CD8-positive, alpha-beta memory T cell (primary cell): ENCODE measurements at regions not wholly inside any gene's neighbourhood (a gene's known extent, or its start where the extent isn't known, plus 50 kb on each side); places are given as distances from the start of the nearest gene placed in this dataset.

ENCODE experiments used
- CTCF ChIA-PET: fragments of 350-600 bp; sonication (Branson Sonifier 250); formaldehyde crosslinking; loops from one replicate; lab custom pipeline; 2021; ENCODE audit warnings: antibody characterized with exemption; lab: Charles Lee
- POLR2A ChIA-PET: fragments of 350-600 bp; sonication (Branson Sonifier 250); formaldehyde crosslinking; loops from one replicate; lab custom pipeline; 2021; ENCODE audit warnings: antibody characterized with exemption; lab: Charles Lee
- DNase-seq, 5 donors: peaks; one replicate each; pipeline versions ENCODE4 v3.0.0 to v3.0.0-alpha.2; 2020 to 2022; ENCODE audit warnings: mixed read lengths in 1 of 5
- H3K27ac ChIP-seq: one replicate; pipeline ENCODE4 v1.7.0; 2013; ENCODE audit warnings: low read depth, mild to moderate bottlenecking, low read length, moderate library complexity
- H3K27me3 ChIP-seq: 2 replicates; pipeline ENCODE4 v1.7.0; 2013; ENCODE audit warnings: low read length, mild to moderate bottlenecking; ENCODE audit not compliant: insufficient read depth, poor library complexity, severe bottlenecking
- H3K36me3 ChIP-seq: 2 replicates; pipeline ENCODE4 v1.7.0; 2013; ENCODE audit warnings: mild to moderate bottlenecking, low read length, moderate library complexity; ENCODE audit not compliant: insufficient read depth
- H3K4me1 ChIP-seq: 2 replicates; pipeline ENCODE4 v1.7.0; 2013; ENCODE audit warnings: mild to moderate bottlenecking, low read length, moderate library complexity; ENCODE audit not compliant: insufficient read depth
- H3K4me3 ChIP-seq: 2 replicates; pipeline ENCODE4 v1.7.0; 2013; ENCODE audit warnings: mild to moderate bottlenecking, low read length
- H3K9me3 ChIP-seq: 2 replicates; pipeline ENCODE4 v1.7.0; 2013; ENCODE audit warnings: mild to moderate bottlenecking, low read length
- H3K27ac Mint-ChIP-seq, 8 donors: one replicate each; pipeline ENCODE4 v1.8.0; 2020 to 2021; ENCODE audit warnings: mixed read lengths in 8 of 8, mild to moderate bottlenecking in 6 of 8, inconsistent platforms in 3 of 8, moderate library complexity in 3 of 8
- H3K27me3 Mint-ChIP-seq, 2 donors: one replicate each; pipeline ENCODE4 v1.8.0; 2020 to 2021; ENCODE audit warnings: mixed read lengths in 2 of 2, mild to moderate bottlenecking in 1 of 2, moderate library complexity in 1 of 2
- H3K36me3 Mint-ChIP-seq, 3 donors: one replicate each; pipeline ENCODE4 v1.8.0; 2020 to 2021; ENCODE audit warnings: mixed read lengths in 3 of 3, inconsistent platforms in 1 of 3, mild to moderate bottlenecking in 1 of 3
- H3K4me1 Mint-ChIP-seq, 3 donors: one replicate each; pipeline ENCODE4 v1.8.0; 2020 to 2021; ENCODE audit warnings: mixed read lengths in 3 of 3, inconsistent platforms in 1 of 3, mild to moderate bottlenecking in 1 of 3
- H3K4me3 Mint-ChIP-seq, 7 donors: one replicate each; pipeline ENCODE4 v1.8.0; 2020 to 2021; ENCODE audit warnings: mixed read lengths in 7 of 7, mild to moderate bottlenecking in 6 of 7, moderate library complexity in 4 of 7, inconsistent platforms in 2 of 7
- H3K9me3 Mint-ChIP-seq, 5 donors: one replicate each; pipeline ENCODE4 v1.8.0; 2020 to 2022; ENCODE audit warnings: mixed read lengths in 5 of 5, mild to moderate bottlenecking in 3 of 5, moderate library complexity in 2 of 5, inconsistent platforms in 1 of 5

GRCh38 chr13:73835138-73835721 is 299.0 kb downstream of the KLF12 start:
- peaks cover 46% of the 10 kb centered on the region for H3K4me1 ChIP-seq
- H3K9me3 ChIP-seq = no peaks in the 10 kb centered on the region
- peaks cover 47 to 65% (median 61%) of the 10 kb centered on the region in 3 donors for H3K4me1 Mint-ChIP-seq
- H3K27ac Mint-ChIP-seq = no peak overlapping the region
- no peak overlapping the region for H3K4me3 Mint-ChIP-seq
- H3K9me3 Mint-ChIP-seq = no peaks in the 10 kb centered on the region
- no peaks in the 10 kb centered on the region for H3K27me3 Mint-ChIP-seq
- H3K36me3 ChIP-seq = no peaks in the 10 kb centered on the region
- peak in 2 of 5 donors; percentile 35 to 45 for DNase-seq
- ChIA-PET CTCF (interaction anchor here (0.7 to 2.8 kb wide), 8 partner anchors 21 to 1385 kb away, joined by 3 to 20 read pairs (median 3); no protein-coding TSS in a partner anchor), POLR2A (no interaction called here)
- peaks cover 0 to 16% (median 6%) of the 10 kb centered on the region in 3 donors for H3K36me3 Mint-ChIP-seq
- no peaks in the 10 kb centered on the region for H3K27me3 ChIP-seq
- H3K27ac ChIP-seq = no peak overlapping the region
- H3K4me3 ChIP-seq = no peak overlapping the region

- peaks cover 50 to 69% (median 66%) of the 10 kb centered on the region in 3 donors for H3K4me1 Mint-ChIP-seq
Measured at GRCh38 chr13:73833325-73834070, 300.7 kb downstream of the KLF12 start.

GRCh38 chr13:73832825-73833224 is 301.4 kb downstream of the KLF12 start:
- no peak overlapping the region for H3K4me3 Mint-ChIP-seq
- H3K9me3 Mint-ChIP-seq = no peaks in the 10 kb centered on the region
- Histone ChIP-seq H3K27me3 (no peaks in the 10 kb centered on the region), H3K4me1 (peaks cover 39% of the 10 kb centered on the region), H3K4me3 (no peak overlapping the region), H3K36me3 (no peaks in the 10 kb centered on the region), H3K9me3 (no peaks in the 10 kb centered on the region), H3K27ac (no peak overlapping the region)
- no peak overlapping the region for H3K27ac Mint-ChIP-seq
- no peak for DNase-seq
- peaks cover 51 to 70% (median 69%) of the 10 kb centered on the region in 3 donors for H3K4me1 Mint-ChIP-seq
- H3K36me3 Mint-ChIP-seq = peaks cover 0 to 10% (median 3%) of the 10 kb centered on the region in 3 donors
- ChIA-PET POLR2A (interaction anchor here (0.6 kb wide), 1 partner anchor 91 kb away, joined by 3 read pairs; no protein-coding TSS in a partner anchor), CTCF (interaction anchor here (1.6 kb wide), 1 partner anchor 12 kb away, joined by 4 read pairs; no protein-coding TSS in a partner anchor)
- no peaks in the 10 kb centered on the region for H3K27me3 Mint-ChIP-seq

More at GRCh38 chr13:73833325-73834070, 300.7 kb downstream of the KLF12 start:
- DNase-seq = no peak
- Mint-ChIP-seq H3K9me3 (no peaks in the 10 kb centered on the region), H3K4me3 (no peak overlapping the region), H3K36me3 (peaks cover 0 to 10% (median 3%) of the 10 kb centered on the region in 3 donors), H3K27ac (peak overlapping the region in 2 of 8 donors; percentile 44 to 79), H3K27me3 (no peaks in the 10 kb centered on the region)
- Histone ChIP-seq H3K36me3 (no peaks in the 10 kb centered on the region), H3K27me3 (no peaks in the 10 kb centered on the region), H3K9me3 (no peaks in the 10 kb centered on the region), H3K4me1 (peaks cover 46% of the 10 kb centered on the region), H3K4me3 (no peak overlapping the region), H3K27ac (no peak overlapping the region)
- ChIA-PET CTCF (interaction anchor here (0.8 to 1.6 kb wide), 2 partner anchors 12 to 453 kb away, joined by 3 to 4 read pairs; no protein-coding TSS in a partner anchor), POLR2A (interaction anchor here (0.6 kb wide), 1 partner anchor 92 kb away, joined by 3 read pairs; no protein-coding TSS in a partner anchor)

GRCh38 chr13:73832128-73832588 is 302.0 kb downstream of the KLF12 start:
- Histone ChIP-seq H3K27ac (no peak overlapping the region), H3K27me3 (no peaks in the 10 kb centered on the region), H3K36me3 (no peaks in the 10 kb centered on the region), H3K9me3 (no peaks in the 10 kb centered on the region), H3K4me3 (no peak overlapping the region), H3K4me1 (peaks cover 34% of the 10 kb centered on the region)
- CTCF ChIA-PET = no interaction called here
- H3K4me3 Mint-ChIP-seq = no peak overlapping the region
- peaks cover 0 to 7% (median 3%) of the 10 kb centered on the region in 3 donors for H3K36me3 Mint-ChIP-seq
- DNase-seq = no peak
- peak overlapping the region in 1 of 8 donors; percentile 1 for H3K27ac Mint-ChIP-seq
- no peaks in the 10 kb centered on the region for H3K27me3 Mint-ChIP-seq
- no peaks in the 10 kb centered on the region for H3K9me3 Mint-ChIP-seq
- POLR2A ChIA-PET = no interaction called here
- peaks cover 44 to 70% (median 66%) of the 10 kb centered on the region in 3 donors for H3K4me1 Mint-ChIP-seq

- DNase-seq = no peak
- Histone ChIP-seq H3K27ac (no peak overlapping the region), H3K4me3 (no peak overlapping the region), H3K36me3 (no peaks in the 10 kb centered on the region), H3K4me1 (peaks cover 31% of the 10 kb centered on the region), H3K9me3 (no peaks in the 10 kb centered on the region), H3K27me3 (no peaks in the 10 kb centered on the region)
- H3K27me3 Mint-ChIP-seq = no peaks in the 10 kb centered on the region
- peaks cover 47 to 88% (median 83%) of the 10 kb centered on the region in 3 donors for H3K4me1 Mint-ChIP-seq
- no peak overlapping the region for H3K4me3 Mint-ChIP-seq
- CTCF ChIA-PET = no interaction called here
- POLR2A ChIA-PET = no interaction called here
- peaks cover 3 to 18% (median 4%) of the 10 kb centered on the region in 3 donors for H3K36me3 Mint-ChIP-seq
- no peaks in the 10 kb centered on the region for H3K9me3 Mint-ChIP-seq
- peak overlapping the region in 1 of 8 donors; percentile 5 for H3K27ac Mint-ChIP-seq
Measured at GRCh38 chr13:73829416-73829815, 304.8 kb downstream of the KLF12 start.

- POLR2A ChIA-PET = no interaction called here
- CTCF ChIA-PET = no interaction called here
- no peak overlapping the region for H3K4me3 Mint-ChIP-seq
- H3K36me3 ChIP-seq = no peaks in the 10 kb centered on the region
- H3K4me3 ChIP-seq = no peak overlapping the region
- peaks cover 50 to 90% (median 84%) of the 10 kb centered on the region in 3 donors for H3K4me1 Mint-ChIP-seq
- H3K9me3 Mint-ChIP-seq = no peaks in the 10 kb centered on the region
- H3K9me3 ChIP-seq = no peaks in the 10 kb centered on the region
- DNase-seq = no peak
- no peak overlapping the region for H3K27ac ChIP-seq
- H3K27me3 ChIP-seq = no peaks in the 10 kb centered on the region
- H3K36me3 Mint-ChIP-seq = peaks cover 3 to 23% (median 4%) of the 10 kb centered on the region in 3 donors
- H3K27me3 Mint-ChIP-seq = no peaks in the 10 kb centered on the region
- peaks cover 31% of the 10 kb centered on the region for H3K4me1 ChIP-seq
- peak overlapping the region in 1 of 8 donors; percentile 22 for H3K27ac Mint-ChIP-seq
Measured at GRCh38 chr13:73828811-73829210, 305.4 kb downstream of the KLF12 start.

- Mint-ChIP-seq H3K27ac (no peak overlapping the region), H3K27me3 (no peaks in the 10 kb centered on the region), H3K4me1 (peaks cover 51 to 86% (median 82%) of the 10 kb centered on the region in 3 donors), H3K9me3 (no peaks in the 10 kb centered on the region), H3K36me3 (peaks cover 3 to 23% (median 4%) of the 10 kb centered on the region in 3 donors), H3K4me3 (no peak overlapping the region)
- no peaks in the 10 kb centered on the region for H3K36me3 ChIP-seq
- H3K9me3 ChIP-seq = no peaks in the 10 kb centered on the region
- H3K27me3 ChIP-seq = no peaks in the 10 kb centered on the region
- ChIA-PET CTCF (no interaction called here), POLR2A (no interaction called here)
- no peak overlapping the region for H3K27ac ChIP-seq
- H3K4me1 ChIP-seq = peaks cover 24% of the 10 kb centered on the region
- H3K4me3 ChIP-seq = no peak overlapping the region
- DNase-seq = no peak
Measured at GRCh38 chr13:73827434-73827833, 306.8 kb downstream of the KLF12 start.
